Immature natural killer cell (primary cell): ENCODE measurements at regions not wholly inside any gene's neighbourhood (a gene's known extent, or its start where the extent isn't known, plus 50 kb on each side); places are given as distances from the start of the nearest gene placed in this dataset.
"Not testable (repeated sequence)": the region's sequence is repeated elsewhere in the genome, so short reads cannot be mapped to it uniquely, and the experiment has no call there.

ENCODE experiments used
- DNase-seq, 3 donors: peaks; one replicate each; pipeline ENCODE4 v3.0.0; 2022; ENCODE audit warnings: mixed read lengths in 1 of 3
- H3K27ac Mint-ChIP-seq, 6 donors: one replicate each; pipeline ENCODE4 v1.8.0; 2020; ENCODE audit warnings: mixed read lengths in 6 of 6, mild to moderate bottlenecking in 5 of 6, inconsistent platforms in 4 of 6, moderate library complexity in 3 of 6
- H3K27me3 Mint-ChIP-seq, 3 donors: one replicate each; pipeline ENCODE4 v1.8.0; 2020 to 2021; ENCODE audit warnings: low read depth in 3 of 3, mild to moderate bottlenecking in 3 of 3, mixed read lengths in 3 of 3, moderate library complexity in 3 of 3, inconsistent platforms in 1 of 3
- H3K36me3 Mint-ChIP-seq, 3 donors: one replicate each; pipeline ENCODE4 v1.8.0; 2020; ENCODE audit warnings: mixed read lengths in 3 of 3, inconsistent platforms in 2 of 3, mild to moderate bottlenecking in 2 of 3
- H3K4me1 Mint-ChIP-seq, 2 donors: one replicate each; pipeline ENCODE4 v1.8.0; 2020; ENCODE audit warnings: inconsistent platforms in 2 of 2, mild to moderate bottlenecking in 2 of 2, mixed read lengths in 2 of 2, moderate library complexity in 1 of 2
- H3K4me3 Mint-ChIP-seq, 5 donors: one replicate each; pipeline ENCODE4 v1.8.0; 2020; ENCODE audit warnings: mild to moderate bottlenecking in 5 of 5, mixed read lengths in 5 of 5, inconsistent platforms in 3 of 5, moderate library complexity in 3 of 5
- H3K9me3 Mint-ChIP-seq, 6 donors: one replicate each; pipeline ENCODE4 v1.8.0; 2020; ENCODE audit warnings: mild to moderate bottlenecking in 6 of 6, mixed read lengths in 6 of 6, inconsistent platforms in 4 of 6, moderate library complexity in 3 of 6

DNA sequence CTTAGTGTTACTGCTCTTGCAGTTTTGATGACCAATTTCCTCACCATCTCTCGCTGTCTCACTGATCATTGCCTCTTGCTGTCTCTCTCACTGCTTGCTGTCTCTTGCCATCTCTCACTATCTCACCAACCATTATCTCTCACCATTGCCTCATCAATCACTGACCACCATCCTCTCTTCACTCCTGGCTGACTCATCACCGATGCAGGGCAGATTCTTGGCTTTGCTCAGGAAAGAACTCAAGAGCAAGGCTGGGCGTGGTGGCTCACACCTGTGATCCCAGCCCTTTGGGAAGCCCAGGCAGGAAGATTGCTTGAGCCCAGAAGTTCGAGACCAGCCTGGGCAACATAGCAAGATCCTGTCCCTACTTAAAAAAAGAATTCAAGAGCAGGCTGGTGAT, 66.3 kb upstream of the SYN3 start:
- H3K27me3 Mint-ChIP-seq = peaks cover 1 to 4% (median 3%) of the 10 kb centered on the region in 3 donors
- H3K27ac Mint-ChIP-seq = no peak overlapping the region
- H3K4me3 Mint-ChIP-seq = no peak overlapping the region

DNA sequence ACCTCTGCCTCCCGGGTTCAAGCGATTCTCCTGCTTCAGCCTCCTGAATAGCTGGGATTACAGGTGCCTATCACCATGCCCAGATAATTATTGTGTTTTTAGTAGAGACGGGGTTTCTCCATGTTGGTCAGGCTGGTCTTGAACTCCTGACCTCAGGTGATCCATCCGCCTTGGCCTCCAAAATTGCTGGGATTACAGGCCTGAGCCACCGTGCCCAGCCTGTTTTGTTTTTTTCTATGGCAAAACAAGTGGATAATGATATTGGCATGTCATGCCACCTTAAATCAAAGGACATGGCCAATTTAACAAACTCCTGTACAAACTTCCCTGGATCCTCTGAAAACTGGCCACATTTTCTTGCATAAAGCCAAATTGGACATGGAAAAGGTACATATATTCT, 64.3 kb upstream of the SYN3 start:
- H3K36me3 Mint-ChIP-seq, H3K9me3 Mint-ChIP-seq, H3K4me1 Mint-ChIP-seq, H3K27ac Mint-ChIP-seq, H3K27me3 Mint-ChIP-seq, DNase-seq, H3K4me3 Mint-ChIP-seq: not testable (repeated sequence)

More for the DNA sequence above, 66.3 kb upstream of the SYN3 start:
- peaks cover 0 to 2% (median 0%) of the 10 kb centered on the region in 6 donors for H3K9me3 Mint-ChIP-seq
- DNase-seq = no peak
- H3K4me1 Mint-ChIP-seq = no peaks in the 10 kb centered on the region
- H3K36me3 Mint-ChIP-seq = no peaks in the 10 kb centered on the region

DNA sequence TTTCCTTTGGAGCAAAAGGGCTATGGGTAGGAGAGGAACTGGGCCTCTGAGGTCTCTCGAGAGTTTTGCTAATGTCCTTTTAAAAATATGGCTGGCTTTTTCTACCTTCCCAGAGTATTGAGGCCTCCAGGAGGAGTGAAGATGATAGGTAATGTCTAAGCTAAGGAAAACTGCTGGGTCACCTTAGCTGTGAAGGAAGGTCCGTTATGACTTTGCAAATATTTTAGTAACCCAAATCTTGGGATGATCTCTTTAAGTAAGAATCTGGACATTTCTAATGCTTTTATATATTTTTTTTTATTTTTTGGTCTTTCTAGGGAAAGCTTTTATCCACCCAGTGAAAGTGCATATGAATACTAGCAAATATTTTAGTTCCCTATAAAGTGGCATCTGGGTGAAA, 60.9 kb upstream of the SYN3 start:
- H3K9me3 Mint-ChIP-seq = no peaks in the 10 kb centered on the region
- H3K27me3 Mint-ChIP-seq = peaks cover 0 to 1% (median 0%) of the 10 kb centered on the region in 3 donors
- no peak overlapping the region for H3K4me3 Mint-ChIP-seq
- no peaks in the 10 kb centered on the region for H3K4me1 Mint-ChIP-seq
- no peak for DNase-seq
- no peaks in the 10 kb centered on the region for H3K36me3 Mint-ChIP-seq
- no peak overlapping the region for H3K27ac Mint-ChIP-seq

DNA sequence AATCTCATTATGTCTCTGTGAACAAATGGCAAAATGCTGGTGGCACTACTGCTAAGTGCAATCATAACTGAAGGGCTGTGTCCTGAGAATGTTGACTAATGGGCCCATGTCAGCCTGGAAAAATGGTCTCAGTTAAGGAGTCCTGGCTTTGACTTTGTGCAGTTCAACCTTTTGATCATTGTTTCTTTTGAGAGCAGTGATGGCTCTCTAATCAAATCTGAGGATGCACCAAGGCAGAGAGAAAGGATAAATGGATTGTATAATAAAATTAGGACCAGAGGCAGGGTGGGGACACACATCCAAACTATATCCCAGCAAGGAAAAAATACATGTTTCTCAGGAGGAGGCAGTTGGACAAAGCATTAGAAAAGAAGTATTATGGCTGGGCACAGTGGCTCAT, 59.6 kb upstream of the SYN3 start:
- Mint-ChIP-seq H3K36me3 (no peaks in the 10 kb centered on the region), H3K4me3 (no peak overlapping the region), H3K4me1 (peaks cover 1 to 3% of the 10 kb centered on the region in 2 donors), H3K27ac (no peak overlapping the region), H3K27me3 (peaks cover 0 to 3% (median 0%) of the 10 kb centered on the region in 3 donors), H3K9me3 (no peaks in the 10 kb centered on the region)
- DNase-seq = no peak

DNA sequence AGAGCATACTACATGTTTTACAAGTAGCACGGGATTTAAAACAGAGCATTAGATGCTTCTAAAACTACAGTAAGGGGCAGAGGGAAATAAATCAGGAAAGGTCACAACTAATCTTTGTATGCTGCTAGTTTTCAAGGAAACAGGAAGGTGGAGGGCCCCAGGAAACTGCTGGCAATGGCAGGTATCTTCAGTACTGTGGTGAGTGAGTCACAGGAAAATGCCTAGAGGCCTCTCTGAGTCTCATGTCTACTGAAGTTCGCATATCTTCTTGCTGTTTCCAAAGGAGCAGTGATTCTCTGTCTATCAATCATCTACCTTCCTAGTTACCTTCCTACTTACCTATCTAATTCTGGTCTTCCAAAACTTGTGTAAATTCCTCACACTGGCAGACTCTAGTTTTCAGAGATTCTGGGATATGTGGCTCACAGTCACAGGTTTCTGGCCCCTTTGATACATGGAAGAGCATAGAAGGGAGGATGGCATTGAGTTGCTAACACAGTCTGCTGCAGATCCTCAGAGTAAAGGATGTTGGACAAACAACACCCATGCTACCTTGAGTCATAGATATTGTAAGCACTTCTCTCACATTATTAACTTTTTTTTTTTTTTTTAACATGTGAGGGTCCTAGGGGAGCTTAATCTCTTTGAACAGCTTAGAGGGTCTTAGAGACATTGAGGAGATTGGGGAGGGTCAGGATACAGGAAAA, 58.8 kb upstream of the SYN3 start:
- no peak overlapping the region for H3K4me3 Mint-ChIP-seq
- H3K36me3 Mint-ChIP-seq = no peaks in the 10 kb centered on the region
- H3K4me1 Mint-ChIP-seq = peaks cover 8 to 11% of the 10 kb centered on the region in 2 donors
- H3K27ac Mint-ChIP-seq = no peak overlapping the region
- no peaks in the 10 kb centered on the region for H3K9me3 Mint-ChIP-seq
- DNase-seq = no peak
- H3K27me3 Mint-ChIP-seq = peaks cover 0 to 3% (median 0%) of the 10 kb centered on the region in 3 donors

DNA sequence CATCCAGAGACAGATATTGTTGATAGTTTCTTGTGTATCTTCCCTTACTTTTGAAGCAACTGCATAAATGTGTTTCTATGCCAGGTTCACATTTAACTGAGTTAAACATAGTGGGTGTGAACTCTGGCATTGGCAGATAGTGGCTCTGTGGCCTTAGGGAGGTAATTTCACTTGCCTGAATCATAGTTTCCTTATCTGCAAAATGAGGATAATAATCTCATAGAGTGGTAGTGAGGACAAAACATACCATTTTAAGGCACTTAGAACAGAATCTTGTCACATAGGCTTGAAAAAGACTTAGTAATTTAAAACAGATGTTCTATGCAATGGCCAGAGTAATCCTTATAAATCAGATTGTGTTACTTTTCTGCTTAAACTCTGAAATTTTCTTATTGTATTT, 56.4 kb upstream of the SYN3 start:
- Mint-ChIP-seq H3K27ac (no peak overlapping the region), H3K9me3 (peaks cover 0 to 2% (median 0%) of the 10 kb centered on the region in 6 donors)

DNA sequence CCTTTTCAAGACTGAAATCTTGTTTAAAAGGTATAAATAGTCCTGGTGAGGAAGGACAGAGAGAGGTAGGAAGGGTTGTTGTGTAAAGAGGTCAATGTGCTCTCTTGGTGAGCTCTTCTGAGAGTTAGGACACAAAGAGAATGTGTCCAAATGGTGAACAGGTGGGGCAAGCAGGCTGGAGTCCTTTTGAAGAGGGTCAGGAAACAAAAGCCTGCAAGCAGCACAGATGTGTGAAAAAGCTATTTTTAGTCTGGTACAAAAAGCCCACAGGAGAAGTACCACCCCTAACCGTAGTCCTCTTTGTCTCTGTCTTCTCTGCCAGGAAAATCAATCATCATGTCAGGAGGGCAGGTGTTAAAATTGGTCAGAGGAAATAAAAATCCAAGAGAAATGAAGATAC, 54.4 kb upstream of the SYN3 start:
- Mint-ChIP-seq H3K27me3 (peaks cover 0 to 7% (median 0%) of the 10 kb centered on the region in 3 donors), H3K9me3 (peaks cover 0 to 2% (median 0%) of the 10 kb centered on the region in 6 donors), H3K4me3 (peak overlapping the region in 1 of 5 donors; percentile 7), H3K27ac (peak overlapping the region in 3 of 6 donors; percentile 19 to 51 (median 32)), H3K36me3 (no peaks in the 10 kb centered on the region), H3K4me1 (peaks cover 8 to 20% of the 10 kb centered on the region in 2 donors)
- no peak for DNase-seq

More for the DNA sequence above, 56.4 kb upstream of the SYN3 start:
- no peaks in the 10 kb centered on the region for H3K36me3 Mint-ChIP-seq
- no peak overlapping the region for H3K4me3 Mint-ChIP-seq
- peaks cover 0 to 7% (median 0%) of the 10 kb centered on the region in 3 donors for H3K27me3 Mint-ChIP-seq
- peaks cover 8 to 20% of the 10 kb centered on the region in 2 donors for H3K4me1 Mint-ChIP-seq
- DNase-seq = no peak

DNA sequence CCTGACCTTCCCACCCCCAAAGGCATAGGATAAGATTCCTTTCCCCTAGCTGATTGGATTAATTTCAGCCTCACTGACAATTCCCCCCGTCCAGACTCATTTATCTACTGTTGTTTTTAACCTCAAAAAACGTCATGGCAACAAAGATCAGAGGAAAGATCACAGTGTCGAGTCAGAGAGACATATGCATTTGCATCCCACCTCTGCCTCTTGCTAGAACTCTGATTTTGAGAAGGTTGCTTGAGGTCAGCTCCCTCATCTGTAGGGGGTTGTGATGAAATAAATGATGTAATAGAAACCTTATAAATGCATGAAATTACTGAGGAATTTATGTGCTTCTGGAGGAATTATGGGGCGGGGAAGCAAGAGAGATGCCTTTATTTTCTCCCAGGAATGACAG, 53.3 kb upstream of the SYN3 start:
- DNase-seq = no peak
- H3K36me3 Mint-ChIP-seq = no peaks in the 10 kb centered on the region
- peaks cover 0 to 7% (median 0%) of the 10 kb centered on the region in 3 donors for H3K27me3 Mint-ChIP-seq
- H3K9me3 Mint-ChIP-seq = peaks cover 0 to 2% (median 0%) of the 10 kb centered on the region in 6 donors
- H3K4me3 Mint-ChIP-seq = no peak overlapping the region
- peaks cover 8 to 20% of the 10 kb centered on the region in 2 donors for H3K4me1 Mint-ChIP-seq
- H3K27ac Mint-ChIP-seq = peak overlapping the region in 2 of 6 donors; percentile 2 to 15

DNA sequence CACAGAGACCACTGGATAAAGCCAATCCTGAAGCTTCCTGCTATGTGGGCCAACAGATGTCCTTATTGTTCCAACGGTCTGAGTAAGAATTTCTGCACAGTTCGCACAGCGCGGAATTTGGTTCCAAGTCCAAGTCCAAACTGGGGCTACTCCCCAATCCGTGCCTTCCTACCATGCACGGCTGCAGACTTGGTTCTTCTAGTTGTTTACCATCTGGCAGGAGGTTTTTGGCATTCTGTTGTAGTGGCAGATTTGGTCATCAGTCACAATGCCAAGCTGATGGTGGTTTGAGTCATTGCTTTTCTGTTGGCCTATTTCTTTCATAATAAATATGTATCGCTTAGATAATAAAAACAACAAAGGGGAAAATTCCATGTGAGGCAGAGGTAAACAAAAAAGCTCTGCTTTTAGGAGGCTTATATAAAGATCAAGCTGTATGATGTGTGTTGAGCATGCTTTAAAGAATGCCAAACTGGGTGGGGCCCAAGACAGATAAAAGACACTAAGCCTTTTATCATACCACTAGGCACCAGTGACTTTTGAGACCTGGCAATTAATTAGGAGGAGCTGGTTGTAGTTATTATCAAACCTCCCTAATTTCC, 52.5 kb upstream of the SYN3 start:
- Mint-ChIP-seq H3K9me3 (peaks cover 0 to 2% (median 0%) of the 10 kb centered on the region in 6 donors), H3K27ac (no peak overlapping the region), H3K27me3 (peaks cover 0 to 11% (median 2%) of the 10 kb centered on the region in 3 donors), H3K4me1 (peaks cover 8 to 20% of the 10 kb centered on the region in 2 donors), H3K4me3 (no peak overlapping the region), H3K36me3 (no peaks in the 10 kb centered on the region)
- no peak for DNase-seq

DNA sequence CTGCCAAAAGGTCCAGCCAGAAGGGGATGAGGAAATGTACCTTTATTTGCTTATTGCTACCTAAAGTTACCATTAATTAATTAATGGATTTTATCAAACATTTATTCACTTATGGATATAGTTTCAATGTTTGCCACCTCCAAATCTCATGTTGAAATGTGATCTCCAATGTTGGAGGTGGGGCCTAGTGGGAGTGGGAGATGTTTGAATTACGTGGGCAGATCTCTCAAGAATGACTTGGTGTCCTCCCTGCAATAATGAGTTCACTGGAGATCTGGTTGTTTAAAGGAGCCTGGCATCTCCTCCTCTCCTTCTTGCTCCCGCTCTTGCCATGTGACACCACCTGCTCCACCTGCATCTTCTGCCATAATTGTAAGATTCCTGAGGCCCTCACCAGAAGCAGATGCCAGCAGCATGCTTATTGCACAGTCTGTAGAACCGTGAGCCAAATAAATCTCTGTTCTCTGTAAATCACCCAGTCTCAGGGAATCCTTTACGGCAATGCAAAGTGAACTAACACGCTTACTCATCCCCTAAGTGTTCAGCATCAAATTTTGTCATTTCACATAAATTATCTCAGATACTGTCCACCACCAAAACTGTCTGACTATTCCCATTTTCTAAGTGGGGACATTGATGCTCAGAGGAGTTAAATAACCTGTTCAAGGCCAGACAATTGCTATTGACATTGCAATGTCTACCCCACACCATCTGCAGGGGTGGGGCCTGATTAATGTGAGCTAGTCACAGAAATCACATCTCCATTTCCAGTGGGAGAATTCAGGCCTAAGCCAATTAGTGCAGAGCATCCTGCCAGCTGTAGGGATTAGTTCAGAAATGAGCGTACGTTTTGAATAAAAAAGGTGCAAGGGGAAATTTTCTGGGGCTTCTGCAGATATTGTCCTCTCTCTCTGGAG, 51.6 kb upstream of the SYN3 start:
- H3K27ac Mint-ChIP-seq = no peak overlapping the region

DNA sequence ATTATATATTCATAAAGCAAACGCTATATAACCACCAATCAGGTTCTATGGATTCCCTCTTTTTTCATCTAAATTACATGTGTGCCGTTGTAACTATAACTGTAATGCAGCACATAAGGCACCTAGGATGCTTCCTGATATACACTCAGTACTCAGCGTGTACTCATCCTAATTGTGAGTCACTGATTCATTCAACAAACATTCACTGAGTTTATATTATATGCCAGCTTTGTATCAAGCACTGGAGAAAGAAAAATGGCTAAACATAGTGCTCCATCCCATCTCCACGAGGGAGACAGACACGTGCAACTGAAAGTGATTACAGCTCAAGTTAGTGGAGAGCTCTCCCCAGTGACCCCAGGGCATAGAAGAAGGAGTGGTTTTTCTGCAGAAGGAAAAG, 49.9 kb upstream of the SYN3 start:
- DNase-seq = no peak
- Mint-ChIP-seq H3K27ac (no peak overlapping the region), H3K4me1 (peaks cover 8 to 19% of the 10 kb centered on the region in 2 donors), H3K36me3 (no peaks in the 10 kb centered on the region), H3K9me3 (peaks cover 0 to 4% (median 0%) of the 10 kb centered on the region in 6 donors), H3K27me3 (peaks cover 3 to 10% (median 4%) of the 10 kb centered on the region in 3 donors), H3K4me3 (no peak overlapping the region)

More for the DNA sequence above, 51.6 kb upstream of the SYN3 start:
- no peak overlapping the region for H3K4me3 Mint-ChIP-seq
- no peak for DNase-seq
- H3K27me3 Mint-ChIP-seq = peaks cover 2 to 12% (median 3%) of the 10 kb centered on the region in 3 donors
- peaks cover 8 to 20% of the 10 kb centered on the region in 2 donors for H3K4me1 Mint-ChIP-seq
- H3K36me3 Mint-ChIP-seq = no peaks in the 10 kb centered on the region
- H3K9me3 Mint-ChIP-seq = peaks cover 0 to 2% (median 0%) of the 10 kb centered on the region in 6 donors
